ENCODE measurements at regions not wholly inside any gene's neighbourhood (a gene's known extent, or its start where the extent isn't known, plus 50 kb on each side); places are given as distances from the start of the nearest gene placed in this dataset.

GRCh38 chr5:27503813-27504212 is 465.4 kb upstream of the CDH9 start:
- Histone ChIP-seq H3K4me3 (replicated peaks; ENCODE audit: low read depth, low read length) (no peak overlapping the region), H3K36me3 (ENCODE audit: control insufficient read depth, insufficient read depth, low read length) (no peaks in the 10 kb centered on the region), H3K27me3 (replicated peaks; ENCODE audit: control insufficient read depth, insufficient read depth, low read length) (no peaks in the 10 kb centered on the region)
- DNase-seq (ENCODE audit: extremely low read depth, insufficient read length): no peak
- TF ChIP-seq CTCF (IDR thresholded peaks at IDR 0.05; ENCODE audit: insufficient read depth, low read length, poor library complexity, severe bottlenecking): no peak

GRCh38 chr5:27502236-27502635 is 463.9 kb upstream of the CDH9 start:
- no peak for DNase-seq (ENCODE audit: extremely low read depth, insufficient read length)
- no peak overlapping the region for H3K4me3 ChIP-seq (replicated peaks; ENCODE audit: low read depth, low read length)
- no peak for TF ChIP-seq CTCF (IDR thresholded peaks at IDR 0.05; ENCODE audit: insufficient read depth, low read length, poor library complexity, severe bottlenecking)
- no peaks in the 10 kb centered on the region for H3K36me3 ChIP-seq (ENCODE audit: control insufficient read depth, insufficient read depth, low read length)
- H3K27me3 ChIP-seq (replicated peaks; ENCODE audit: control insufficient read depth, insufficient read depth, low read length): no peaks in the 10 kb centered on the region

- Histone ChIP-seq H3K27me3 (replicated peaks; ENCODE audit: control insufficient read depth, insufficient read depth, low read length) (no peaks in the 10 kb centered on the region), H3K4me3 (replicated peaks; ENCODE audit: low read depth, low read length) (no peak overlapping the region), H3K36me3 (ENCODE audit: control insufficient read depth, insufficient read depth, low read length) (no peaks in the 10 kb centered on the region)
- no peak for TF ChIP-seq CTCF (IDR thresholded peaks at IDR 0.05; ENCODE audit: insufficient read depth, low read length, poor library complexity, severe bottlenecking)
- DNase-seq (ENCODE audit: extremely low read depth, insufficient read length): no peak
Observed at GRCh38 chr5:27497491-27497890, 459.1 kb upstream of the CDH9 start.

- no peak overlapping the region for H3K4me3 ChIP-seq (replicated peaks; ENCODE audit: low read depth, low read length)
- no peak for DNase-seq (ENCODE audit: extremely low read depth, insufficient read length)
- H3K36me3 ChIP-seq (ENCODE audit: control insufficient read depth, insufficient read depth, low read length): no peaks in the 10 kb centered on the region
- H3K27me3 ChIP-seq (replicated peaks; ENCODE audit: control insufficient read depth, insufficient read depth, low read length): no peaks in the 10 kb centered on the region
- no peak for TF ChIP-seq CTCF (IDR thresholded peaks at IDR 0.05; ENCODE audit: insufficient read depth, low read length, poor library complexity, severe bottlenecking)
Observed at GRCh38 chr5:27494887-27495286, 456.5 kb upstream of the CDH9 start.

GRCh38 chr5:27491746-27492439 is 453.5 kb upstream of the CDH9 start:
- H3K36me3 ChIP-seq (ENCODE audit: control insufficient read depth, insufficient read depth, low read length): no peaks in the 10 kb centered on the region
- DNase-seq (ENCODE audit: extremely low read depth, insufficient read length): no peak
- no peak for TF ChIP-seq CTCF (IDR thresholded peaks at IDR 0.05; ENCODE audit: insufficient read depth, low read length, poor library complexity, severe bottlenecking)
- H3K4me3 ChIP-seq (replicated peaks; ENCODE audit: low read depth, low read length): no peak overlapping the region
- no peaks in the 10 kb centered on the region for H3K27me3 ChIP-seq (replicated peaks; ENCODE audit: control insufficient read depth, insufficient read depth, low read length)

GRCh38 chr5:27491047-27491446 is 452.7 kb upstream of the CDH9 start:
- H3K27me3 ChIP-seq (replicated peaks; ENCODE audit: control insufficient read depth, insufficient read depth, low read length): no peaks in the 10 kb centered on the region
- no peak for TF ChIP-seq CTCF (IDR thresholded peaks at IDR 0.05; ENCODE audit: insufficient read depth, low read length, poor library complexity, severe bottlenecking)
- no peak for DNase-seq (ENCODE audit: extremely low read depth, insufficient read length)
- H3K4me3 ChIP-seq (replicated peaks; ENCODE audit: low read depth, low read length): no peak overlapping the region
- no peaks in the 10 kb centered on the region for H3K36me3 ChIP-seq (ENCODE audit: control insufficient read depth, insufficient read depth, low read length)

All from GM06990 (cell line).